GM23338 (cell line): ENCODE measurements at regions not wholly inside any gene's neighbourhood (a gene's known extent, or its start where the extent isn't known, plus 50 kb on each side); places are given as distances from the start of the nearest gene placed in this dataset.

Experiments used
- EZH2 ChIP-seq: fragments of 200-600 bp; sonication (generic); IDR thresholded peaks from one replicate; pipeline ENCODE4 v1.8.0; 2017; ENCODE audit warnings: antibody characterized with exemption, mild to moderate bottlenecking, low read depth; ENCODE audit not compliant: unreplicated experiment
- EZH2phosphoT487 ChIP-seq: fragments of 200-600 bp; sonication (generic); IDR thresholded peaks from one replicate; pipeline ENCODE4 v1.8.1; 2018; ENCODE audit warnings: antibody characterized with exemption; ENCODE audit not compliant: unreplicated experiment
- JUNB ChIP-seq: IDR thresholded peaks from one replicate; pipeline ENCODE4 v1.6.1; 2016; ENCODE audit warnings: antibody characterized with exemption; ENCODE audit not compliant: unreplicated experiment
- POLR2AphosphoS5 ChIP-seq: IDR thresholded peaks from 2 replicates; pipeline ENCODE4 v1.6.1; 2016; ENCODE audit warnings: antibody characterized with exemption, low read depth
- STAT1 ChIP-seq: IDR thresholded peaks from one replicate; pipeline ENCODE4 v1.6.1; 2016; ENCODE audit warnings: antibody characterized with exemption; ENCODE audit not compliant: unreplicated experiment
- ZNF114 ChIP-seq: fragments of 250-450 bp; sonication (Bioruptor Pico); IDR thresholded peaks from 2 replicates; pipeline ENCODE4 v1.5.0; 2020; ENCODE audit warnings: mild to moderate bottlenecking, moderate library complexity
- ZNF331 ChIP-seq: fragments of 250-450 bp; sonication (Bioruptor Pico); IDR thresholded peaks from 2 replicates; pipeline ENCODE4 v1.5.0; 2020; ENCODE audit warnings: low read depth, mild to moderate bottlenecking, moderate library complexity
- TF ChIP-seq, protein P1 (sequence below), 2 experiments: fragments of 200-600 bp in 1 of 2; sonication (generic) in 1 of 2; conservative IDR thresholded peaks; 2 replicates each; pipeline versions ENCODE4 v1.5.1 to v1.6.1; 2016 to 2017; ENCODE audit warnings: antibody characterized with exemption in 2 of 2, low read depth in 2 of 2, mild to moderate bottlenecking in 2 of 2, moderate library complexity in 1 of 2
- TF ChIP-seq, protein P2 (sequence below): IDR thresholded peaks from one replicate; pipeline ENCODE4 v1.6.1; 2018; ENCODE audit warnings: antibody characterized with exemption; ENCODE audit not compliant: unreplicated experiment

DNA sequence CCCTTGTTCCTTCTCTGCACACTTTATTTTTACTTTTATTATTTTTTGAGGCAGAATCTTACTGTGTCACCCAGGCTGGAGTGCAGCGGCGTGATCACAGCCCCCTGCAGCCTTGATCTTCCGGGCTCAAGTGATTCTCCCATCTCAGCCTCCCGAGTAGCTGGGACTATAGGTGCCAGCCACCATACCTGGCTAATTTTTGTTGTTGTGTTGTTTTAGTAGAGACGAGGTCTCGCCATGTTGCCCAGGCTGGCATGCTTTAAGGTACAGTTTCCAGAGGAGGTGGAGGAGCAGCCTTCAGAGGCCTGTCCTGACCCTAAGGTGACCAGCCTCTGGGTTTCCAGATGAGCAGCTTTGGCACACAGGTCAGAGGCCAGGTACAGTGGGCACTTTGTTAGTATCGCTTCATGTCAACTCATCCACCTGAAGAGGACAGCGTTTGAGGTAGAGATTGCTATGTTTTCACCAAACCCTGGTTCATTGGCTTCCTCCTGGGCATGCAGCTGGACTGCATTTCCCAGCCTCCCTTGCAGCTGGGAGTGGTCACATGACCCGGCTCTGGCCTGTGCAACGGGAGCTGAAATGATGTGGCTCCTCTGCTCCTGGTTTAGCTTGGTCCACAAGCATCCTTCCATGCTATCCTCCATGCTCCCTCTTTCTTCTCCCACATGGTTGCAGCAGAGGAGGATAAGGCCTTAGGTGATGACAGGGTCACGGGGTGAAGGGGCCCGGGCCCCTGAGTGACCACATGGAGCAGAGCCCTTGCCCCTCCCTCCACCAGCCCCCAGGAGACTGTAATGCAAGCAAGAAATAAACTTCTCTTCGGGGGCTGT lies 139.3 kb upstream of the IER5L start:
- TF ChIP-seq, protein P1, sequence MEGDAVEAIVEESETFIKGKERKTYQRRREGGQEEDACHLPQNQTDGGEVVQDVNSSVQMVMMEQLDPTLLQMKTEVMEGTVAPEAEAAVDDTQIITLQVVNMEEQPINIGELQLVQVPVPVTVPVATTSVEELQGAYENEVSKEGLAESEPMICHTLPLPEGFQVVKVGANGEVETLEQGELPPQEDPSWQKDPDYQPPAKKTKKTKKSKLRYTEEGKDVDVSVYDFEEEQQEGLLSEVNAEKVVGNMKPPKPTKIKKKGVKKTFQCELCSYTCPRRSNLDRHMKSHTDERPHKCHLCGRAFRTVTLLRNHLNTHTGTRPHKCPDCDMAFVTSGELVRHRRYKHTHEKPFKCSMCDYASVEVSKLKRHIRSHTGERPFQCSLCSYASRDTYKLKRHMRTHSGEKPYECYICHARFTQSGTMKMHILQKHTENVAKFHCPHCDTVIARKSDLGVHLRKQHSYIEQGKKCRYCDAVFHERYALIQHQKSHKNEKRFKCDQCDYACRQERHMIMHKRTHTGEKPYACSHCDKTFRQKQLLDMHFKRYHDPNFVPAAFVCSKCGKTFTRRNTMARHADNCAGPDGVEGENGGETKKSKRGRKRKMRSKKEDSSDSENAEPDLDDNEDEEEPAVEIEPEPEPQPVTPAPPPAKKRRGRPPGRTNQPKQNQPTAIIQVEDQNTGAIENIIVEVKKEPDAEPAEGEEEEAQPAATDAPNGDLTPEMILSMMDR (conservative IDR thresholded peaks at IDR 0.05; ENCODE audit: low read depth in 2 of 2): no peak
- TF ChIP-seq EZH2 (no peak), EZH2phosphoT487 (no peak), POLR2AphosphoS5 (no peak), ZNF331 (CRISPR knock-in tag) (no peak), STAT1 (no peak), ZNF114 (CRISPR knock-in tag) (no peak), JUNB (no peak)
- TF ChIP-seq, protein P2, sequence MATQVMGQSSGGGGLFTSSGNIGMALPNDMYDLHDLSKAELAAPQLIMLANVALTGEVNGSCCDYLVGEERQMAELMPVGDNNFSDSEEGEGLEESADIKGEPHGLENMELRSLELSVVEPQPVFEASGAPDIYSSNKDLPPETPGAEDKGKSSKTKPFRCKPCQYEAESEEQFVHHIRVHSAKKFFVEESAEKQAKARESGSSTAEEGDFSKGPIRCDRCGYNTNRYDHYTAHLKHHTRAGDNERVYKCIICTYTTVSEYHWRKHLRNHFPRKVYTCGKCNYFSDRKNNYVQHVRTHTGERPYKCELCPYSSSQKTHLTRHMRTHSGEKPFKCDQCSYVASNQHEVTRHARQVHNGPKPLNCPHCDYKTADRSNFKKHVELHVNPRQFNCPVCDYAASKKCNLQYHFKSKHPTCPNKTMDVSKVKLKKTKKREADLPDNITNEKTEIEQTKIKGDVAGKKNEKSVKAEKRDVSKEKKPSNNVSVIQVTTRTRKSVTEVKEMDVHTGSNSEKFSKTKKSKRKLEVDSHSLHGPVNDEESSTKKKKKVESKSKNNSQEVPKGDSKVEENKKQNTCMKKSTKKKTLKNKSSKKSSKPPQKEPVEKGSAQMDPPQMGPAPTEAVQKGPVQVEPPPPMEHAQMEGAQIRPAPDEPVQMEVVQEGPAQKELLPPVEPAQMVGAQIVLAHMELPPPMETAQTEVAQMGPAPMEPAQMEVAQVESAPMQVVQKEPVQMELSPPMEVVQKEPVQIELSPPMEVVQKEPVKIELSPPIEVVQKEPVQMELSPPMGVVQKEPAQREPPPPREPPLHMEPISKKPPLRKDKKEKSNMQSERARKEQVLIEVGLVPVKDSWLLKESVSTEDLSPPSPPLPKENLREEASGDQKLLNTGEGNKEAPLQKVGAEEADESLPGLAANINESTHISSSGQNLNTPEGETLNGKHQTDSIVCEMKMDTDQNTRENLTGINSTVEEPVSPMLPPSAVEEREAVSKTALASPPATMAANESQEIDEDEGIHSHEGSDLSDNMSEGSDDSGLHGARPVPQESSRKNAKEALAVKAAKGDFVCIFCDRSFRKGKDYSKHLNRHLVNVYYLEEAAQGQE: no peak
